RPMI7951 (cell line): ENCODE measurements at regions not wholly inside any gene's neighbourhood (a gene's known extent, or its start where the extent isn't known, plus 50 kb on each side); places are given as distances from the start of the nearest gene placed in this dataset.
"Not testable (repeated sequence)": the region's sequence is repeated elsewhere in the genome, so short reads cannot be mapped to it uniquely, and the experiment has no call there.

ENCODE experiments used
- DNase-seq: peaks from one replicate; pipeline ENCODE4 v3.0.0-alpha.2; 2012; ENCODE audit warnings: low read depth

GRCh38 chr7:1342090-1342640 lies 109.5 kb downstream of the UNCX start:
- DNase-seq: no peak

GRCh38 chr7:1343551-1343950 lies 110.9 kb downstream of the UNCX start:
- no peak for DNase-seq

GRCh38 chr7:1344421-1344820 lies 111.7 kb downstream of the UNCX start:
- no peak for DNase-seq

DNA sequence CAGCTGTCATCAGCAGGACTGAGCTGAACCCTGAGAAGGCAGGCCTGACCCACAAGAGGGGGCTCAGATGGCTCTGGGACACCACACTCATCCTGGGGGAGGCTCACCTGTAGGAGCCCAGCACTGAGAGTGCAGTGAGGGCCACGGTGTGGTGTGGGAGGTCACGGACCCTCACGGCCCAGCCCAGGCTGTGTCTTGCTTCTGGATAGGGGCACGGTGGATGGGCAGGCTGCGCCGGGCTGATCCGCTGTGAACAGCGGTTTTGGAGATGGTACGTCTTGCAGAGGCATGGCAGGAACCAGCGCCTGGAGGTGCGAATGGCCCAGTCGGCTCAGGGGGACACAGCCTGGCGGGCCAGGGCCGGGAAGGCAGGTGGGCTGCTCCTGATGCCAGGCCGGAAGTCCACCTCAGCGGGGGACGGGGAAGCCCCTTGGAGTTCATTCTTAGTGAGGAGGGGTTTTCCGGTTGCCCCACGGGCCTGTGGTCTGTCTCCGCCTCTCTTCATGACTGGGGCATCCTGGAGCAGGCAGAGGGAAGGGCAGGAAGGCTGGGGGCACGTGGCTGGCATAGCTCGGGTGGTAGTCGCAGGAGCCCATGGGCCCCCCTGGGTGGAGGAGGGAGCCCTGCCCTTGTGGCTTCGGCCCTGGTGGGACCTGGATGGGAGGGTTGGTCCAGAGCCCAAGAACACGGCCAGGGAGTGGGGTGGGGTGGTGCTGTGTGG lies 112.5 kb downstream of the UNCX start:
- DNase-seq: no peak

DNA sequence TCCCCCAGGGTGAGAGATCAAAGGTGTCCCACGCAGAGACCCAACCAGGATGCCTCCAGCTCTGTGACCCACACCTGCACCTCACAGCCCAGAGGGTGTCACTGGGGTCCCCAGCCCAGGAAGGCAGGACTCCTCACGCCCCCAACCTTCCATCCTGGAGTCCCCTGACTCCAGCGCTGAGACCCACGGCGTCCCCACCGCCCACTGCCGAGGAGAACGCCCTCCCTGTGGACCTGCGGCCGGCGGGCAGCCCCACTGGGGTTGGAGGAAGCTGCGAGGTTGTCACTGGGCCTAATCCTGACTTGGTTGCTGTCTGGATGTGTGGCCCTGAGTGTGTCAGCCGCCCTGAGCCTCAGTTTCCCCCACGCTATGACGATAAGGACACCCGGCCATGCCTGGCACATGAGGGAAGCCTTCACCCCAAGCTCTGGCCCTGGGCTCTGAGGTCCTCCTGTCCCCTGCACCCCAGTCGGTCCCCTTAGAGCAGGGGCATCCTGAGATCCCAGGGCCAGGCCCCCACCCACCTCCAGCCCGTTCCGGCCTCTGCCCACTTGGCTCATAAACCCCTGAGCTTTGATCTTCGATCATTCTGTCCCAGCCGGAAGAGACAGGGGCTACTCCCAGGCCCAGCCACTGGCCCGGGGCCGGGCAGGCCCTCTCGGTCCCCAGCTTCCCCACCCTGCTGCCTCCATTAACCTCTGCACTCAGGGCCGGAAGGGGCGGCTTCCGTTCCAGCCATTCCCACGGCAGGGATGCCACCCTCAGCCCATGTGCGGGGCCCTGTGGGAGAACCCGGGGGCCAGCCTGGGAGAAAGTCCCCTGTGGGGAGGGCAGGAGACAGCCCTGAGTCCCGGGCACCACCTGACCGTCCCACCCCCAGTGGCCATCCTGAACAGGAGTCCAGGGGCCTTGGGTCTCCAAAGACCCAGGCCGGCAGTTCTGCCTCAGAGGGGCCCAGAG lies 113.2 kb downstream of the MICALL2 start:
- DNase-seq: no peak

- no peak for DNase-seq
Observed at GRCh38 chr7:1346851-1347250, 112.4 kb downstream of the MICALL2 start.

- DNase-seq: no peak
Observed at GRCh38 chr7:1348096-1348822, 111.0 kb downstream of the MICALL2 start.

DNA sequence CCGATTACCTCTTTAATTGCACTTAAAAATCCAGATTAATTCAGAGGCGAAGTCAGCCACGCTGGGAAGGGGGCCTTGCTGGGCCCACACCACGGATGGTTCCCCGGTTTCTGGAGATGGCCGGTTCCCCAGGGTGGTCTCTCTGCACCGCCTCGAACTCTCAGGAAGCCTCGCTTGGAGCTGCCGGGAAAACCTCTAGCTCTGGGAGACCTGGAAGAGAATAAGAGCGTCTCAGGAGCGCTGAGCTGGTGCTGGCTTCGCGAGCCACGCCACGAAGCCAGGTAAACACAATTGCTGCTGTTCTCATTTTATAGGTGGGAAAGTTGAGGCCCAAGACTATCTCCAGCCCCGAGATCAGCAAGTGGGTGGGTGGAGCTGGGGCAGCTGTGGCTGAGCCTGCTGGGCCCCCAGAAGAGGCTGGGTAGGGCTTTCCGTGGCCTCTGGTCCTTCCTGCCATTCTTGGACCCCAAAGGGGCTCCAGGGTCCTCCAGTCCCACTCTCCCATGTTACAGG lies 110.4 kb downstream of the MICALL2 start:
- DNase-seq: no peak

GRCh38 chr7:1349351-1349761 lies 109.9 kb downstream of the MICALL2 start:
- DNase-seq: no peak

- DNase-seq: no peak
Observed at GRCh38 chr7:1351881-1352625, 107.2 kb downstream of the MICALL2 start.

GRCh38 chr7:1352656-1353271 lies 106.5 kb downstream of the MICALL2 start:
- DNase-seq: no peak

DNA sequence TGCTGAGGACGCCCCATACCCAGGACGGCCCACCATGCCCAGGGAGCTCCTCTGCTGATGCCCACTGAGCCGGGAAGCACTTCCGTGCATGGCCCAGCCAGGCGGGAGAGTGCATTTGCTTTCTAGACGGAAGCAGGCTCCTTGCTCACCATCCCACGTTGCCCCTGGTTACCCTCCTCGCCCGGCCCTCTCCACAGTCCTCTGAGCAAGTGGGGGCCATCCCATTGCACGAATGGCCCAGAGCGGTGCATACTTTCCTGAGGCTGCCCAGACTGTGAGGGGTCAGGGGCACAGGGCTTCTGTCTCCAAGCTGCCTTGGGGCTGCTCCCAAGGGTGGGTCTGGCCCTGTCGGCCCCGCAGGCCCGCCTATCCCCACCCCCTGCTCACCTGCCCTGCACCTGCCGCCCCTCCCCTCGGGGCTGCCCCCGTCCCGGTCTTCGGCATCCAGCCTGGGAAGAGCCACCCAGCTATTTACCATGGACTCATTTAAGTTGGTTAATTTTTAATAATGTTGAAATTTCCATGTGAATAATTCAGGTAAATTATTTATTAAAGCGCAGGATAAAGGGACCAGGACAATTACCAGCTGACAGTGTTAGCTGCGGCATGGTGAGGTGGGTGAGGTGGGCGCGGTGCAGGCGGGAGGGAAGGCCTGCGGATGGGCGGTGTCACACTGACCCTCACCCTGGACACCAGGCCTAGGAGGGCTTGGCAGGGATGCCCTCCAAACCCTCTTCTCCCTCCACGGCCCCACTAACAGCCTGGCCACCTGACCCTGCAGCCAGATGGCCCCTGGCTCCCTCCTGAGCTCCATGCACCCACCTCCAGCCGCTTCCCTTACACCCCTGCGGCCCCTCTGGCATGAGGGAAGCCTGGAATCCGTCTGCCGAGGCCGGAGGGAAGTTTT lies 104.4 kb downstream of the MICALL2 start:
- DNase-seq: no peak

DNA sequence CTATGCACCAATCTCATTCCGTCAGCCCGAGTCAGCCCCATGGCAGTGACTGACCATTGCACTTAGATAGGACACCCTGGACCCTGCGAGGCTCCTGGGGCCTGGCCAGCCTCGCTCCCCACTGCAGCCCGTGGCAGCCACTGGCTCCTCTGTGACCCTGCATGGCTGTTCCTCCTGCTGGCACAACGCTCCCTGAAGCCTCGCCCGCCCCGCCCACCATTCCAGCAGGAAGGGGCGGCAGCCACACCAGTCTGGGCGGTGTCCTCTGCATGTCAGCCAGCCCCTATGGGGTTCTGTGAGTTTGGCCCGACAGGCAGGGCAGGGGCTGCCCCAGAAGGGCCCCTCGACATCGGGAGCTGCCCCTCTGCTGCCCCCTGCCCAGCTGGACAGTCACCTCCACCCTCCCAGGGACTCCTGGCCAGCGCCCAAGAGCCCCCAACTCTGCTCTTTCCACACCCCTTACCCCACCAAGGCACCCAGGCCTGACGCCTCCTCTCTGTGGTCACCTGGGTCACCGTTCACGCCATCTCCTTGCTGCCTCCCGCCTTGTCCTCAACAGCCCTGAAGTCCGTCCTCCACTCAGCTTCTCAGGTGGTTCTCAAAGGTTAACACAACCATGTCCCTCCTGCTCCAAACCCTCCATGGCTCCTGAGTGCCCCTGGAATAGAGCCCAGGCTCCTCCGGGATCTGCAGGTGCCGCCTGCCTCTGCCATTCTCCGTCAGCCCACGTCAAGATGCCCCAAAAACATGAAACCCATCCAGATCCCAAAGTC lies 103.5 kb downstream of the MICALL2 start:
- no peak for DNase-seq

DNA sequence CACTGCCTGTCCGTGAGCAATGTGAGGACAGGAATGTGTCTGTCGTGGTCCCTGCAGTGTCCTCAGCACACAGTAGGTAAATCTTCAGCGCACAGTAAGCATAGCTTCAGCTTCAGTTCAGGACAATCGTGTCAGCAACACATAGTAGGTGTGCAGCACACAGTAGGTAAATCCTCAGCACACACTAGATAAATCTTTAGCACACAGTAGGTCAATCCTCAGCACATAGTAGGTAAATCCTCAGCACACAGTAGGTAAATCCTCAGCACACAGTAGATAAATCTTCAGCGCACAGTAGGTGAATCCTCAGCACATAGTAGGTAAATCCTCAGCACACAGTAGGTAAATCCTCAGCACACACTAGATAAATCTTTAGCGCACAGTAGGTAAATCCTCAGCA lies 102.4 kb downstream of the MICALL2 start:
- not testable (repeated sequence) for DNase-seq

- DNase-seq: not testable (repeated sequence)
Observed at GRCh38 chr7:1357260-1357600, 102.0 kb downstream of the MICALL2 start.

GRCh38 chr7:1357601-1358271 lies 101.5 kb downstream of the MICALL2 start:
- peak; percentile 23 for DNase-seq

DNA sequence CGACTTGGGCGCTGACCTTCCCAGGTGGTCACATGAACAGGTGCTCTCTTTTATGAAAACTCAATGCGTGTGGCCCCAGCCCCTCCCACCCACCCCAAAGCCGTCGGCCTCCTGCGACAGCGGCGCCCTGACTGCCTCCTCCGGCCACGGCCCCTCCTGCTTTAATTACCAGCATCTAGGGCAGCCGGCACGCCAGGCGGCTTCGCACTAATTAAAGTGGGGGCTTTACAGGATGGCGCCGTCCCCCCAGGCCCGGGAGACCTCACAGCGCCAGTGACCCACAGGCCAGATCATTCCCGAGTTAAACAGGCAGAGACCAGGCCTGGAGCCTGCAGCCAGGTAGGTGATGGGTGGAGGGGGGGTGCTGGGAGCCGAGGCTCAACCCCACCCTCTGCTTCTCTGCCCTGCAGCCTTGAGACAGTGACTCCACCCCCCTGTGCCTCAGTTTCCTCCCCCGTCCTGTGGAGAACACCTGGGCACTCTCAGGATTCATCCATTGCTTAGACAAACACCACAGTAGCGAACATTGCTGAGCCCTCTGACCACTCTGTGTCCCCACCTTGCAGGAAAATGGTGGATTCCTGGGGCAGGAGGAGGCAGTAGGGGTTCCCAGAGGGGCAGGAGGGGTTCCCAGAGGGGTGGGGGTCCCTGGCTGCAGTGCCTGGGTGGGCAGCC lies 100.8 kb downstream of the MICALL2 start:
- no peak for DNase-seq

DNA sequence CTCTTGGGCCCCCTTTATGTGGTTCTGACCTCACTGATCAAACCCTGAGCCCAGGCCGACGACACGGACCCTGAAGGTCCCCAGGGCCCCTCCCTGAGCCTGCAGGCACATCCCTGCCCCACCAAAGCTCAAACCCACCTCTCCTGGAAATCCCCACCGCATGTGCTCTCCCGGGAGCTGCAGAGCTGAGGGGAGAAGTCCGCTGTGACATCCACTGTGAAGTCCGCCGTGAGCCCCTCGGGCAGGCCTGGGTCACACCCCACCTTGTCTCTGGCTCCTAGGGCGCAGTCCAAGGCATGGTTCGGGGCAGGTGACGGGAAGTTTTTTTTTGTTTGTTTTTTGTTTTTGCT lies 100.2 kb downstream of the MICALL2 start:
- DNase-seq: no peak
